Effector memory CD8-positive, alpha-beta T cell (primary cell): ENCODE measurements at regions not wholly inside any gene's neighbourhood (a gene's known extent, or its start where the extent isn't known, plus 50 kb on each side); places are given as distances from the start of the nearest gene placed in this dataset.

Experiments used
- ATAC-seq: fragments of 150-1000 bp; cut with Tn5 transposase; replicated peaks from 2 replicates; pipeline ENCODE4 v1.10.0; 2021; ENCODE audit warnings: mild to moderate bottlenecking, moderate library complexity
- DNase-seq, 3 experiments: peaks; one replicate each; pipeline ENCODE4 v3.0.0; 2021
- H3K27ac Mint-ChIP-seq, 2 donors: one replicate each; pipeline ENCODE4 v1.8.0; 2022; ENCODE audit warnings: mild to moderate bottlenecking in 2 of 2, mixed read lengths in 2 of 2, moderate library complexity in 2 of 2
- H3K27me3 Mint-ChIP-seq, 2 donors: one replicate each; pipeline ENCODE4 v1.8.0; 2022; ENCODE audit warnings: mixed read lengths in 2 of 2
- H3K36me3 Mint-ChIP-seq: one replicate; pipeline ENCODE4 v1.8.0; 2022; ENCODE audit warnings: mild to moderate bottlenecking, moderate library complexity, mixed read lengths; ENCODE audit not compliant: insufficient read depth
- H3K4me1 Mint-ChIP-seq, 2 donors: one replicate each; pipeline ENCODE4 v1.8.0; 2022; ENCODE audit warnings: low read depth in 2 of 2, mixed read lengths in 2 of 2
- H3K4me3 Mint-ChIP-seq, 2 donors: one replicate each; pipeline ENCODE4 v1.8.0; 2022; ENCODE audit warnings: mild to moderate bottlenecking in 2 of 2, mixed read lengths in 2 of 2, moderate library complexity in 2 of 2
- H3K9me3 Mint-ChIP-seq, 2 donors: one replicate each; pipeline ENCODE4 v1.8.0; 2022; ENCODE audit warnings: mixed read lengths in 2 of 2

- H3K27me3 Mint-ChIP-seq, result no peaks in the 10 kb centered on the region
- ATAC-seq, result no peak
- H3K9me3 Mint-ChIP-seq, result peaks cover 0 to 2% of the 10 kb centered on the region in 2 donors
- no peaks in the 10 kb centered on the region for H3K36me3 Mint-ChIP-seq
- no peak for DNase-seq
- no peaks in the 10 kb centered on the region for H3K4me1 Mint-ChIP-seq
- H3K27ac Mint-ChIP-seq, result no peak overlapping the region
- no peak overlapping the region for H3K4me3 Mint-ChIP-seq
These were observed 628.3 kb upstream of the SLC10A2 start for GRCh38 chr13:103694471-103694870.

GRCh38 chr13:103694033-103694432 lies 627.8 kb upstream of the SLC10A2 start:
- DNase-seq, result no peak
- no peak for ATAC-seq
- H3K9me3 Mint-ChIP-seq, result peaks cover 0 to 2% of the 10 kb centered on the region in 2 donors
- no peak overlapping the region for H3K27ac Mint-ChIP-seq
- H3K4me3 Mint-ChIP-seq, result no peak overlapping the region
- no peaks in the 10 kb centered on the region for H3K27me3 Mint-ChIP-seq
- H3K36me3 Mint-ChIP-seq, result no peaks in the 10 kb centered on the region
- no peaks in the 10 kb centered on the region for H3K4me1 Mint-ChIP-seq

DNA sequence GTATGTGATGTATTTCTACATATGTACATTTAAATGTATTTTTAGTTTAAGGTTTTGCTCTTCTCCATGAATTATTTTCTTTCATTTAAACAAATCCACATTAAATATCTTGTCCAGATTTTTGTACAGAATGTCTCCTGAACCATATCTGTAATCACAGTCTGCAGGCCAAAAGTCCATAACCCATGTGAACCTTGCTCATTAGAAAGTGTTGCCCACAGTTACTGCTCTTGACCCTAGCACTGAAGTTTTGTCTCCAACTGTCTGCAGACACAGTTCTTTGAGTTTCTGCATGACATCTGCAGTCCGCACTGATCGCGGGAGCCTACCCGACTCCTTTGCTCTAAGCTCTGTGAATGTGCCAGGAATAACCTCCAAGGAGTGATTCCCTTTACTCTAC lies 626.2 kb upstream of the SLC10A2 start:
- Mint-ChIP-seq H3K9me3 (no peaks in the 10 kb centered on the region), H3K4me3 (no peak overlapping the region), H3K4me1 (no peaks in the 10 kb centered on the region), H3K36me3 (no peaks in the 10 kb centered on the region), H3K27ac (no peak overlapping the region), H3K27me3 (no peaks in the 10 kb centered on the region)
- no peak for DNase-seq
- ATAC-seq, result no peak

DNA sequence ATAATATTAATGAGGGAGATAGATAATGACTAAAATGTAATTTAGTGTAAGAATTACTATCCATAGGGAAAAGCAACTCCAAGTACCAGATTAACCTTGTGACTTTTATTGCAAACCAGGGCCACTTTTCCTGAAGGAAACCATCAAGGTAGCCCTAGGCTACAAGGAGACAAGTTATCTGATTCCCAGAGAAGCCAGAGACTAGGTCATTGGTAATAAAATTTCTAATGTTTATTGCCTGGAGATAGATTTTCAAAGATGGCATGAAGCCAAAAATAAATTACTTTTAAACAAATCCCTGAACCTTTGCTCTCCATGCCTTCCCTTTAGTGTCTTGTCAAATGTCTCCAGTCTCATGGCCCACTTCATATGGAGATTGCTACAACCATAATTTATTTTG lies 610.1 kb upstream of the SLC10A2 start:
- Mint-ChIP-seq H3K4me1 (no peaks in the 10 kb centered on the region), H3K4me3 (no peak overlapping the region), H3K36me3 (no peaks in the 10 kb centered on the region), H3K9me3 (peaks cover 7 to 14% of the 10 kb centered on the region in 2 donors), H3K27ac (no peak overlapping the region), H3K27me3 (no peaks in the 10 kb centered on the region)
- ATAC-seq, result no peak
- DNase-seq, result no peak

- H3K27ac Mint-ChIP-seq, result no peak overlapping the region
- no peaks in the 10 kb centered on the region for H3K27me3 Mint-ChIP-seq
- no peak for DNase-seq
- no peak overlapping the region for H3K4me3 Mint-ChIP-seq
- ATAC-seq, result no peak
- H3K4me1 Mint-ChIP-seq, result no peaks in the 10 kb centered on the region
- peaks cover 7 to 26% of the 10 kb centered on the region in 2 donors for H3K9me3 Mint-ChIP-seq
- no peaks in the 10 kb centered on the region for H3K36me3 Mint-ChIP-seq
These were observed 605.3 kb upstream of the SLC10A2 start for GRCh38 chr13:103671547-103671946.

DNA sequence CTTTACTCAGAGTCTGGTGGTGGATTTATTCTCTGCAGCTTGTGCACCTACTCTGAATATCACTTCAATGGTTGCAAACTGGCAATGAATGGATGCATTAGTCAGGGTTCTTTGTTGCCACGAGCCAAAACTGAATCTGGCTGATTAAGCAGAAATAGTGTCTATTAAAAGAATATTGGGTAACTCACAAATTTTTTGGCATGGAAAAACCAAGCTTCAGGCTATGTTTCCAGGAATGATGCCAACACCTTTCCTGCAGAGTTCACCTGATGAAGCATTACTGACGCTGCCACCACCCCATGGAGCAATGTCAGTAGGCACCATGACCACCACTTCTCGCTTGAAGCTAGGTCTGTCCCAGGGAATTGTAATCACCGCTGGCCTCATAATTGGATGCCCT lies 597.8 kb upstream of the SLC10A2 start:
- Mint-ChIP-seq H3K9me3 (peaks cover 6 to 17% of the 10 kb centered on the region in 2 donors), H3K4me3 (no peak overlapping the region), H3K27me3 (no peaks in the 10 kb centered on the region), H3K27ac (no peak overlapping the region), H3K36me3 (no peaks in the 10 kb centered on the region), H3K4me1 (no peaks in the 10 kb centered on the region)
- ATAC-seq, result no peak
- no peak for DNase-seq

DNA sequence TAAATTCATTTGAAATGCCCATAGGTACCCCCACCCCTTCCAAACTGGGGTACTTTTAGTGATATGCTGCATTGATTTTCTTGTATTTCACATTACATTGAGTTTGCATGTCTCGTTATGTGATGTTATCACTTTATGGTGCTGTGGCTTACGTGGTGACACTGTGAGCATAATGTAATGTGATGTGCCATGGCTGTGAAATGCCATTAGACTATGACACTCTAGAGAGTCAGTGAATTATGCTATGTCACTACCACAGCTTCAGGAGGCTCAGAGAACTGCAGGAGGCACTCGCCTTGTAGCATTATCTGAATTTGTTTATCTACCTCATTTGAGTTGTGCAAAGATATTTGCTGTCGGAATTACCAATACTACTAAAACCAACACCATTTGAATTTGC lies 590.1 kb upstream of the SLC10A2 start:
- peaks cover 7 to 8% of the 10 kb centered on the region in 2 donors for H3K9me3 Mint-ChIP-seq
- H3K4me1 Mint-ChIP-seq, result no peaks in the 10 kb centered on the region
- H3K27me3 Mint-ChIP-seq, result no peaks in the 10 kb centered on the region
- no peaks in the 10 kb centered on the region for H3K36me3 Mint-ChIP-seq
- no peak for DNase-seq
- no peak for ATAC-seq
- no peak overlapping the region for H3K4me3 Mint-ChIP-seq
- no peak overlapping the region for H3K27ac Mint-ChIP-seq

- no peak for DNase-seq
- no peaks in the 10 kb centered on the region for H3K4me1 Mint-ChIP-seq
- no peaks in the 10 kb centered on the region for H3K36me3 Mint-ChIP-seq
These were observed 574.4 kb upstream of the SLC10A2 start for GRCh38 chr13:103640606-103641005.

GRCh38 chr13:103639326-103639725 lies 573.1 kb upstream of the SLC10A2 start:
- H3K4me3 Mint-ChIP-seq, result no peak overlapping the region

More at GRCh38 chr13:103640606-103641005, 574.4 kb upstream of the SLC10A2 start:
- no peaks in the 10 kb centered on the region for H3K27me3 Mint-ChIP-seq
- peaks cover 2 to 8% of the 10 kb centered on the region in 2 donors for H3K9me3 Mint-ChIP-seq
- no peak overlapping the region for H3K4me3 Mint-ChIP-seq
- no peak overlapping the region for H3K27ac Mint-ChIP-seq
- no peak for ATAC-seq

DNA sequence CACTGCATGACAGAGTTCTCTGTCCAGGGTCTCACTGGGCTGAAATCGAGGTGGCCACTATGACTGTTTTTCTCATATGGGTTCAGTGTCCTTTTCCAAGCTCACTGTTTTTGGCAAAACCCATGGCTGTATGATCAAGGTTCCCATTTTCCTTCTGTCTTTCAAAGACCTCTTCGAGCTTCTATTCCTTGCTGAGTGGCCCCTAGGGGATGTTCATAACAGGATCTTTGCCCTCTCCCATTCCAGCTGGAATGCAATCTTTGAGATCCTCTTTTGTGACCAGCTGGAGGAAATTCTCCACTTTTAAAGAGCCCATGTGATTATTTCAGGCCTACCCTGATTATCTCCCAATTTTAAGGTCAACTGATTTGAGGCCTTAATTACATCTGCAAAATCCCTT lies 572.5 kb upstream of the SLC10A2 start:
- H3K27me3 Mint-ChIP-seq, result no peaks in the 10 kb centered on the region
- no peaks in the 10 kb centered on the region for H3K4me1 Mint-ChIP-seq
- ATAC-seq, result no peak
- H3K4me3 Mint-ChIP-seq, result no peak overlapping the region
- DNase-seq, result no peak
- peaks cover 7 to 8% of the 10 kb centered on the region in 2 donors for H3K9me3 Mint-ChIP-seq
- no peak overlapping the region for H3K27ac Mint-ChIP-seq
- no peaks in the 10 kb centered on the region for H3K36me3 Mint-ChIP-seq

More at GRCh38 chr13:103639326-103639725, 573.1 kb upstream of the SLC10A2 start:
- ATAC-seq (no peak), DNase-seq (no peak)
- H3K9me3 Mint-ChIP-seq, result peaks cover 3 to 8% of the 10 kb centered on the region in 2 donors
- no peaks in the 10 kb centered on the region for H3K27me3 Mint-ChIP-seq
- H3K27ac Mint-ChIP-seq, result no peak overlapping the region
- H3K36me3 Mint-ChIP-seq, result no peaks in the 10 kb centered on the region
- no peaks in the 10 kb centered on the region for H3K4me1 Mint-ChIP-seq

DNA sequence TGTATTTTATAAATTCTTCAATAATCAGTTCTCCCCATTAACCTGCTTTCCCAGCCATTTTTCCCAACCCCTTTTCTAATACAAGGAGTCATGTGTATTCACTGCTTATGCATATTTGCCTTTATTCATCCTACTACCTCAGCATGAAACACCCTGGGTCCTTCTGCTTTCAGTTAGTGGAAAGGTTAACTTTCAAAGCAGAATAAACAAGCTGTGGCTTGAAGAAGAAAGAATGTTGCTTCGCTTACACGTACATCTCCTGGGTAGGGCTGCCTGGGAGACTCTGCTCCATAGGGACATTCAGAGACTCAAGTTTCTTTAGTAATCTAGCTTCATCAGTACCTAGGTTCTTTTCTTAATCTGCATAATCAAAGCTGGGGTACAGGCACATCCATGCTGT lies 567.8 kb upstream of the SLC10A2 start:
- Mint-ChIP-seq H3K36me3 (no peaks in the 10 kb centered on the region), H3K27ac (no peak overlapping the region), H3K4me3 (no peak overlapping the region), H3K4me1 (no peaks in the 10 kb centered on the region), H3K27me3 (no peaks in the 10 kb centered on the region), H3K9me3 (peaks cover 7 to 16% of the 10 kb centered on the region in 2 donors)
- ATAC-seq (no peak), DNase-seq (no peak)

GRCh38 chr13:103625194-103625593 lies 559.0 kb upstream of the SLC10A2 start:
- H3K27ac Mint-ChIP-seq, result no peak overlapping the region
- peaks cover 6 to 7% of the 10 kb centered on the region in 2 donors for H3K9me3 Mint-ChIP-seq

GRCh38 chr13:103618151-103618550 lies 551.9 kb upstream of the SLC10A2 start:
- Mint-ChIP-seq H3K9me3 (peaks cover 11 to 18% of the 10 kb centered on the region in 2 donors), H3K27ac (no peak overlapping the region), H3K27me3 (no peaks in the 10 kb centered on the region), H3K36me3 (no peaks in the 10 kb centered on the region), H3K4me1 (no peaks in the 10 kb centered on the region), H3K4me3 (no peak overlapping the region)
- ATAC-seq (no peak), DNase-seq (no peak)

More at GRCh38 chr13:103625194-103625593, 559.0 kb upstream of the SLC10A2 start:
- Mint-ChIP-seq H3K4me1 (no peaks in the 10 kb centered on the region), H3K4me3 (no peak overlapping the region), H3K27me3 (no peaks in the 10 kb centered on the region), H3K36me3 (no peaks in the 10 kb centered on the region)
- no peak for ATAC-seq
- DNase-seq, result no peak

GRCh38 chr13:103615771-103616170 lies 549.6 kb upstream of the SLC10A2 start:
- no peaks in the 10 kb centered on the region for H3K27me3 Mint-ChIP-seq
- H3K27ac Mint-ChIP-seq, result no peak overlapping the region
- DNase-seq, result no peak
- H3K4me1 Mint-ChIP-seq, result no peaks in the 10 kb centered on the region
- H3K36me3 Mint-ChIP-seq, result no peaks in the 10 kb centered on the region
- H3K4me3 Mint-ChIP-seq, result no peak overlapping the region
- ATAC-seq, result no peak
- peaks cover 6 to 17% of the 10 kb centered on the region in 2 donors for H3K9me3 Mint-ChIP-seq

GRCh38 chr13:103614761-103615160 lies 548.5 kb upstream of the SLC10A2 start:
- Mint-ChIP-seq H3K9me3 (peaks cover 7 to 24% of the 10 kb centered on the region in 2 donors), H3K4me1 (no peaks in the 10 kb centered on the region), H3K27ac (no peak overlapping the region), H3K36me3 (no peaks in the 10 kb centered on the region), H3K27me3 (no peaks in the 10 kb centered on the region), H3K4me3 (no peak overlapping the region)
- ATAC-seq (no peak), DNase-seq (no peak)
